Stimulated activated CD4-positive, alpha-beta T cell treated with anti-CD3 and anti-CD28 coated beads, TNF-alpha, amount 100 ng/mL, for 24 hours (primary cell): ENCODE measurements at regions not wholly inside any gene's neighbourhood (a gene's known extent, or its start where the extent isn't known, plus 50 kb on each side); places are given as distances from the start of the nearest gene placed in this dataset.
"Not testable (repeated sequence)": the region's sequence is repeated elsewhere in the genome, so short reads cannot be mapped to it uniquely, and the experiment has no call there.

ENCODE experiments used
- DNase-seq, 3 experiments: peaks; one replicate each; pipeline ENCODE4 v3.0.0-alpha.2; 2020; ENCODE audit warnings: low read depth in 3 of 3

DNA sequence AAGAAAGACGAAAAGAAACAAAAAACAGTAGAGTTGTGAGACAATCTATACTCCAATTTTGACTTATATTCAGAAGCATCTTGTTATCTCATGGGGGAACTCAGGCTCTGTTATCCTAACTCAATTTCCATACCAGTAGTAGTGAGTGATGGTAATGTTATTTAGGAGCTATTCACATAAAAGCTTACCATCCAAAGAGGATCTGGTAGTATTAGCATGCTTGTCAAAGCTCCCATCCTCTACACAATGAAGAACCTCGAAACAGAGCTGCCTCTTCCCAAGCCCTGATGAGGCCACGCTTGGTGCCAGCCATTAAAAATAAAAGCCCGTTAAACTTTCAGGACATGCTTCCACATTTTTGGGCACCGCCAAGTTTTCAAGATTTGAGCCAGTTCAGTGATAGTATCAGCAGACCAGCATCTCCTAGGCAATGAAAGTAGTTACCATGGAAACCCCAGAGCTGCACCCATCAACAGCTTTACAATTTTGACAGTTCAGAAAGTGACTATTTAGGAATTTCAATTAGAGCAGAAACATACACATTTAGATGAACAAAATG, 173.3 kb downstream of the CD83 start:
- DNase-seq: no peak

DNA sequence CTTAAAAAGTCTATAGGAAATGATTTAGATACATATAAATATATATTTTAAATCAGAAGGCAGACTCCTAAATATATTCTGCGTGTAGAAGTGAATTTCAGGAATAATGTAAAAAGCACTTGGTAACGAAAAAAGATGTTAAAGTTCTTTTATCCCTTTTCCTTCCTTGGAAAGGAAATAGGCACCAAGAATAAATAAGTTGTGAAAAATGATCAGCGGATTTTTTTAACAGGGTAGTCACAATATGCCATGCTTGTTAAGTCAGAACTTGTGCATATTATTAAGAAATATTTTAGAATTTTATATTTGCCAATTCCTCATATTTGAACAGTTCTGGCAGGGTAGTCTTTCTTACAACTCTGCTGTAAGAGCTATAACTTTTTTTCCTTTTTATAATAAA, 173.8 kb downstream of the CD83 start:
- DNase-seq: no peak

GRCh38 chr6:14292119-14292518, 174.5 kb downstream of the CD83 start:
- no peak for DNase-seq

DNA sequence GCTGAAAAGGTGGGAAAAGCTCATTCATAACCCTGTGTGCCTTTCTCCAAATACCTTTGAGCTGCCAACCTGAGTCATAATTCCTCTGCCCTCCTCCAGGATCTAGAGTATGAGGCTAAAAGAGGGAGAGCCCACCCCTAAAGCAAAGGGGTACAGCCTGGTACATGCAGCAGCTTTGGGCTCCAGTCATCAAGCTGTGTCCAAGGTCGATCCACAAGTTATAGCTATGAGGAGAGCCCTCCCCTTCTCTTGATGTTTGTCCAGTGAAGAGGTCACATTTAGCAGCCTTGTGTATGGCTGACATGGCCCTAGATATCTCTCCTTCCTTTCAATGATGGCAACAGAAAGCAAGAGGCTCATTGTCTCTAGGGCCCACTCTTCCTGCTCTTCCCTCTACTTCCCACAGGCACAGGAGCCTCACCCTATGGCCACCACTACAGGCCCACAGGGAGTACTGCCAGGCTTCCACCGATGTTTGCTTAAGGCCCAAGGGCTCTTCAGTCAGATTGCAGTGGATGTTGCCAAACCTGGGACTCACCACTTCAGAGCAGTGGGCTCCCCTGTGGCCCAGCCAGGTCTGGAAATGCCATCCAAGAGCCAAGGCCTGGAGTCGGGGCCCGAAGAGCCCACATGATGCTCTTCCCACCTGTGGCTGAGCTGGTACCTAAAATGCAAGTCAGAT, 176.8 kb downstream of the CD83 start:
- DNase-seq: no peak

DNA sequence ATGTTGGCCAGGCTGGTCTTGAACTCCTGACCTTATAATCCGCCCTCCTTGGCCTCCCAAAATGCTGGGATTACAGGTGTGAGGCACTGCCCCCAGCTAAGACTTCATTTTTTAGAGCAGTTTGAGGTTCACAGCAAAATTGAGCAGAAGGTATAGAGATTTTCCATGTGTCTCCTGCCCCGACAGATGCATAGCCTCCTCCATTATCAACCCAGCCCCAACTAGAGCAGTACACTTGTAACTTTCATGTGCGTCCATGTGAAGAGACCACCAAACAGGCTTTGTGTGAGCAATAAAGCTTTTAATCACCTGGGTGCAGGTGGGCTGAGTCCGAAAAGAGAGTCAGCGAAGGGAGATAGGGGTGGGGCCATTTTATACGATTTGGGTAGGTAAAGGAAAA, 179.1 kb downstream of the CD83 start:
- DNase-seq: not testable (repeated sequence)

GRCh38 chr6:14297118-14297517, 179.5 kb downstream of the CD83 start:
- not testable (repeated sequence) for DNase-seq

DNA sequence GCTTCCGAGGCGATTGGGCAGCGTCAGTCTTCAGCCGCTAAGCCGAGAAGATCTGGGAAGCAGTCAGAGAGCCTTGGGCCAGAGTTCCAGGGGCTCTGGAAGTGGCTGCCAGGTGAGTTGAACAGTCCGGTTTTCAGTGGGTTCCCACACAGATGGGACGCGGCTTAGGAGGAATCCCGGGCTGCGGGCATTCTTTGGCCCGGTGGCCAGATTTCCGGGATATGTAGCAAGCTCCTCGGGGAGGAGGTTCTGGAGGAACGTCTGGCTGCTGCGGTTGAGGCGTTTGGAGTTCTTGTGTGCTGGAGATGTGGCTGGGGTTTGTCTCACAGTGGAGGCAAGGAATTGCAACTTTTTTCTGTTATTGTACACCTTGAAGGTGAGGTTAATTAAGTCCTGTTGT, 182.6 kb downstream of the CD83 start:
- DNase-seq: not testable (repeated sequence)

DNA sequence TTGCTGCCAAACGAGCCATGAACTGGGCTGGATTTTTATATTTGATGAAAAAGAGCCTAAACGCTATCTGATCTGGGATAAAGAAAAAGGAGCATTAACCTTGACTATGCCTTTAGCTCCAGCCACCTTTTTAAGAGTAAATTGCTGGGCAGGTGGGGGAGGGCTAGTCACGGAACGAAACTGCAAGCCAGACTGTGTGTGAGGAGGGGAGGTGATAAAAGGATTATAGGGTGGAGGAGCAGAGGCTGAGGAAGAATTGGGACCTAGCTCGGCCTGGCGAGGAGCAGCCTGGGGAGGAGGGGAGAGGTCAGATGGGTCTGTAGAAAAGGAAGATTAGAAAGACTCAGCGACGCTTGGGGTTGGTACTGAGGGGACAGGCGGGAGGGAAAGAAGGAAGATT, 183.1 kb downstream of the CD83 start:
- DNase-seq: not testable (repeated sequence)

GRCh38 chr6:14301477-14301876, 183.9 kb downstream of the CD83 start:
- DNase-seq: not testable (repeated sequence)

DNA sequence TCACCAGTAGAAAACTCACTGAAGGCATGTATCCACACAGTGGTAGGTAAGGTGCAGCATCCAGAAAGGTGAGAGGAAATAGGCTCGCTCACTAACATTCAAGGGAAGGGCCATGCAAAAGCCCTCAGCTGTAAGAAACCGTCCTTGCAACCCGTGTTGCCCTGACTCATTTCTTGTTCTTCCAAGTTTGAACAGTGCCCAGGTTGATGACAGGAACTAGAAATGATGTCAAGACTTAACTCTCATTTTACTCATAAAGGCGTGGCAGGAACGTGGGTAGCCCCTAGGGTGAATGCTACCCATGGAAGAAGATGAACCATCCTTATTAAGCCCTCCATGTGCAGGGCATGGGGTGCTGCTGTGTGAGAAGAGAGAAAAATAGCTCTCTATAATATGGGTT, 187.6 kb downstream of the CD83 start:
- no peak for DNase-seq

GRCh38 chr6:14305624-14306023, 188.1 kb downstream of the CD83 start:
- DNase-seq: no peak

GRCh38 chr6:14306151-14306906, 188.8 kb downstream of the CD83 start:
- DNase-seq: no peak

DNA sequence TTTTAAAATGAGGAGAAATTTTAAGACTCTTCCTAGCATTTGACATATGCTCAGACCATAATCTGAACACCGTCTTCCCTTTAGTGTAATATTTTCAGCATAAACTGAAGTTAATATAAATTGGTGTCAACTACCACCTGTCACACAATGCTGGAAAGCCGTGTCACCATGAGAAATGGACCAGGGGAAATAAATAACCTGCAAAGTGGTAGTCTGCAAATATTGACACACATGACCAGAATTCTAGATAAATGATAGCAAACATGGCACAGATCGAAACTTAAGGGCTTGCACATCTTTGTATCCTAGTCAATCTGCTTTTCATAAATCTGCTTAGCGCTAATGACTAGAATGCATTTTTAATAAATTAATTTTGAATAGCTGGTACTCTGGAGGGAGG, 191.9 kb downstream of the CD83 start:
- DNase-seq: no peak

GRCh38 chr6:14309951-14310445, 192.4 kb downstream of the CD83 start:
- no peak for DNase-seq

GRCh38 chr6:14310960-14311359, 193.4 kb downstream of the CD83 start:
- DNase-seq: no peak

DNA sequence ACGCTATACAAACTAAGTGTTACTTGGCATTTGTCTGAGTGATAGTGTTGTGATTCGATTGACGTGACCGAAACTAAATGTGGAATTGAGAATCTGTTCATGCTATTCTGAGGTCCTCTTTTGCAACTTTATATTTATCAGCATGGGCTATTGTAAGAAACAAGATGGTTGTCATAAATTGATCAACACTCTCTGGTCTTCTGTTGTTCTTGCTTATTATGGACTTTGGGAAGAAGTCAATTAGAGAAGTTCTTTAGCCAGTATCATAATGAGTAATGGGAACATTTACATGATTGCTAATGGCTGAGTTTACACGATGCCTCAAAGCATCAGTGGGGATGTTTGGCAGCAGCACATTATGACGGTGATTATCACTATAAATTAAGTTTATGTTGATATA, 195.0 kb downstream of the CD83 start:
- no peak for DNase-seq

- DNase-seq: no peak
These were observed 195.7 kb downstream of the CD83 start for GRCh38 chr6:14313248-14313647.

DNA sequence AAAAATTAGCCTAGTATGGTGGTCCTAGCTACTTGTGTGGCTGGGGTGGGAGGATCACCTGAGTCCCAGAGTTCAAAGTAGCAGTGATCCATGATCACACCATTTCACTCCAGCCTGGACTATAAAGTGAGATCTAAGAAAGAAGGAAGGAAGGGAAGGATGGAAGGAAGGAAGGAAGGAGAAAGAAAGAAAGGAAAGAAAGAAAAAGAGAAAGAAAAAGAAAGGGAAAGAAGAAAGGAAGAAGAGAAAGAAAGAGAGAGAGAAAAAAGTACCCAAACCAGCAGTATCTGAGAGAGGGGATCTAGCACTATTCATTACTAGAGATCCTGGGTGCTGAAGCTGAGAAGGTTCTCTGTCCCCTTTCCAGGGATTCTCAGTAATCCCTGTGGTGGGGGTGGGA, 197.8 kb downstream of the CD83 start:
- DNase-seq: no peak

DNA sequence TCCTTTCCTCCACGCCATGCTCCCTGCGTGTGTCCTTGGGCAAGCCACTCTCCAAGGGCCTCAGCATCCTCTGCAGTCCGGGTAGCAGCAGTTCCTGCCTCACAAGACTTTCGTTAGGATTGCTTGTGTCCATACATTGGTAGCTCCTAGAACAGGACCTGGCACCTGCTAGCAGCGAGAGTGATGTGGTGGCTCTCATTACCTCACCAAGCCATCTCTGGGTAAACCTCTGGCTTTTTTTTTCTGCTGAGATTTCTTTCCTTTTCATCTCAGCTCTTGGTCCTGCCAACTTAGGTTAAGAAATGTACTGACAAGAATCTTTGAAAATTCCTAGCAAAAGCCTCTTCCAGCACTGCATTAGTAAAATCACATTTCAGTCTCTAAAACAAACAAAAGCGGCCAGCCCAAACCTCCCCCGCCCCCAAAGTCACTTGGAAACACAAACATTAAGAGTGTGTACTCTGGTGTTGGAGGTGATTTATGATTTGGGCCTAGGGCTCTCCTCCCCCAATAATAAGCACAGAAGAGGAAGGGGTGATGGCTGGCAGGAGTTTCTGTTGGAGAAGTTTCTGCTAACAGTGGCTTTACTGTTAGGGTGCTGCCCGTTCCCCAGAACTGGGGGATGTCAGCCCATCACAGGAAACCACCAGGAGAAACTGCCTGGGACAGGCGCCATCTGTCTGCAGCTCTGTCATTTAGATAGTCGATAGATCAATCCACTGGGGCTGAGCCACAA, 199.2 kb downstream of the CD83 start:
- DNase-seq: no peak

GRCh38 chr6:14317387-14317970, 199.9 kb downstream of the CD83 start:
- DNase-seq: no peak

DNA sequence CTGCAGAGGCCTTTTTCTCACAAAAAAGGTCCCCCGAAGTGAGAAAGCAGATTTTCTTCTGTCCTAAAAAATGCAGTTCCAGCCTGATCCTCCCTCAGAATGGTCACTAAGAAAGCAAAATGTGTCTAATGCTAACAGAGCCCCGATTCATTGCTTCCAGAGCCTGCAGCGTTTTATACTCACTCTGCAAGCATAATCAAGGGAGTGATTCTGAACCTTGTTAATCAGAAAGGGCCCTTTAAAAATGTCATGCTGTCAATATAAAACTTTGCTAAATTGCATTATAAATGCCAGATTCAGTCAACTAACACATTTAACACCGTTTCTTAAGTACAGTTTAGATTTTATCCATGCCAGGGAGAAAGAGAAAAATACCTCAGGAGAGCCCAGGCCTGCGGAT, 202.8 kb downstream of the CD83 start:
- DNase-seq: no peak
